ENCODE measurements at regions not wholly inside any gene's neighbourhood (a gene's known extent, or its start where the extent isn't known, plus 50 kb on each side); places are given as distances from the start of the nearest gene placed in this dataset.

DNA sequence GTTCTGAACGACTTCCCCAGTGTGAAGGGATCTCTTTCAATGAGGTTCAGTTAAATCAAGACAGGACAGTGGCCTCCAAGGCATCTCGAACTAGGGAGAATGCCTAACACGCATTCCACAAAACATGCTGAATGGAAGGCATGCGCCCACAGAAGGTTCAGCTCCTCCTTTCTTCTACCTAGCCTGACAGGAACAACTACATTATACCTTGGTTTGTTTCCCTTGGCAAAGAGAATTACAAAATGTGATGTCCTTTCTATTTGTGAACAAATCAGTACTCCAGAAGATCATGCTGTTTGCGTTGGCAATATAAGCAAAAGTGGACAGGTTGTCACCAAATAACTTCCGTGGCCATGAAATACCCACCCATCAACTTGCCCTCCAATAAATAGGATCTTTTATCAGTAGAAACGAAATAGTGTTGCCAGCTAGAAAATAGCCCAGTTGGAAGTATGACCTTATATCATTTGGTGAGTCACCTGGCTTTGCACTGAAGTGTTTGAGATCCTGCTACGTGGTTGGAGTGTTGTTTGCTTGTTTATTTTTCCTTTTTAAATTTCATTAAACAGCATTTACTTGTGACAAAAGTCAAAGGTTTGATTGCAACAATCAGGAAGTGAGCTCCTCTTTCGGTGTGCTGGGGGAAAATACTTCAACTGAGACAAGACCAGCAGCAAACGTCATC, 117.0 kb upstream of the FAM204A start:
- peak overlapping the region in 1 of 4 donors; percentile 23 for H3K4me3 ChIP-seq
- DNase-seq = no peak
- in situ Hi-C loops (cut with MboI; ENCODE audit: low pct_ligation_motif_present in 1 of 4, low pct_unique_long_range_greater_than_20kb in 1 of 4, low sequenced_read_pairs in 3 of 4) = loop anchor here in 2 of 4 donors (25.0 kb wide), 2 partner anchors 97 to 922 kb away; partner anchors contain the start of gene EMX2 (in 1 of the 2)
- H3K27me3 ChIP-seq = peaks cover 6% of the 10 kb centered on the region
- no peaks in the 10 kb centered on the region for H3K9me3 ChIP-seq
- intact Hi-C loops (cut with DNase I; ENCODE audit: low total_unique reads) = no loop called here
- no peaks in the 10 kb centered on the region for H3K36me3 ChIP-seq
- H3K27ac ChIP-seq = peak overlapping the region; percentile 6 to 59 (median 24)
- peaks cover 0 to 16% (median 11%) of the 10 kb centered on the region in 4 donors for H3K4me1 ChIP-seq
- 38 to 45% methylated on average over 10 of the region's 10 CpGs for WGBS, 2 donors (ENCODE audit: low coverage in 1 of 2)
- TF ChIP-seq POLR2AphosphoS5 (IDR thresholded peaks at IDR 0.05) (no peak), POLR2A (IDR thresholded peaks at IDR 0.05) (no peak), EP300 (IDR thresholded peaks at IDR 0.05; ENCODE audit: low read depth) (no peak)
- TF ChIP-seq, protein P1, sequence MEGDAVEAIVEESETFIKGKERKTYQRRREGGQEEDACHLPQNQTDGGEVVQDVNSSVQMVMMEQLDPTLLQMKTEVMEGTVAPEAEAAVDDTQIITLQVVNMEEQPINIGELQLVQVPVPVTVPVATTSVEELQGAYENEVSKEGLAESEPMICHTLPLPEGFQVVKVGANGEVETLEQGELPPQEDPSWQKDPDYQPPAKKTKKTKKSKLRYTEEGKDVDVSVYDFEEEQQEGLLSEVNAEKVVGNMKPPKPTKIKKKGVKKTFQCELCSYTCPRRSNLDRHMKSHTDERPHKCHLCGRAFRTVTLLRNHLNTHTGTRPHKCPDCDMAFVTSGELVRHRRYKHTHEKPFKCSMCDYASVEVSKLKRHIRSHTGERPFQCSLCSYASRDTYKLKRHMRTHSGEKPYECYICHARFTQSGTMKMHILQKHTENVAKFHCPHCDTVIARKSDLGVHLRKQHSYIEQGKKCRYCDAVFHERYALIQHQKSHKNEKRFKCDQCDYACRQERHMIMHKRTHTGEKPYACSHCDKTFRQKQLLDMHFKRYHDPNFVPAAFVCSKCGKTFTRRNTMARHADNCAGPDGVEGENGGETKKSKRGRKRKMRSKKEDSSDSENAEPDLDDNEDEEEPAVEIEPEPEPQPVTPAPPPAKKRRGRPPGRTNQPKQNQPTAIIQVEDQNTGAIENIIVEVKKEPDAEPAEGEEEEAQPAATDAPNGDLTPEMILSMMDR (IDR thresholded peaks at IDR 0.05) = no peak

DNA sequence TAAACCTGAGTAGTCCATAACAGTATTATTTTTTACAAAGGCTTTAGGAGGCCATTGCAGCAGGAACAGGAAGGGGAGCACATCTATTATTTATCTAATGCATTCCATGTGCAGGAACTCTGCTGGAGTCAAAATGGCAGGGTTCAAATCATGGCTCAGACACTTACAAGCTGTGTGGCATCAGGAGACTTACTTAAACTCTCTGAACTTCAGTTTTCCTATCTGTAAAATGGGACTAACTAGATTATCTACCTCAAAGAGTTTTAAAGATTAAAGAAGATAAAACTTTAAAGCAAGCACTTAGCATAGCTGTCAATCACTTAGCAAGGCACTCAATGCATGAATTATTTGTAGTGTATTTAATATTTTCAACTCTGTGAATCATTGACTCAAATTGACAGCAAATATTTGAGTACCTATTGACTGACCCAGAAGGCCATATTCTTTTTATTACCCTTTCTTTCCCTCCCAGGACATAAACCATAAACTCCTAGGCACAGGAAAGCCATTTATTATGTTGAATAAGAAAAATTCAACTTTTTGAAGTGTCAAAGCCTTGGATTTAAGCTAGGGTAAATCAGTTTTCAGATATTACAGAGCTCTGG, 115.8 kb upstream of the FAM204A start:
- Histone ChIP-seq H3K4me3 (no peak overlapping the region), H3K9me3 (no peaks in the 10 kb centered on the region), H3K27ac (peak overlapping the region in 2 of 4 donors; percentile 20 to 59), H3K36me3 (no peaks in the 10 kb centered on the region), H3K4me1 (peaks cover 0 to 16% (median 11%) of the 10 kb centered on the region in 4 donors), H3K27me3 (peaks cover 6% of the 10 kb centered on the region)
- DNase-seq = no peak
- no peak for TF ChIP-seq POLR2AphosphoS5 (IDR thresholded peaks at IDR 0.05)
- in situ Hi-C loops (cut with MboI; ENCODE audit: low pct_ligation_motif_present in 1 of 4, low pct_unique_long_range_greater_than_20kb in 1 of 4, low sequenced_read_pairs in 3 of 4) (loop anchor here in 2 of 4 donors (25.0 kb wide), 2 partner anchors 96 to 921 kb away; partner anchors contain the start of gene EMX2 (in 1 of the 2)), intact Hi-C loops (cut with DNase I; ENCODE audit: low total_unique reads) (no loop called here)

GRCh38 chr10:118455181-118455695, 113.1 kb upstream of the FAM204A start:
- intact Hi-C loops (cut with DNase I; ENCODE audit: low total_unique reads) = no loop called here
- TF ChIP-seq, protein P1 (IDR thresholded peaks at IDR 0.05) = no peak
- no peak for TF ChIP-seq POLR2AphosphoS5 (IDR thresholded peaks at IDR 0.05)
- TF ChIP-seq POLR2A (IDR thresholded peaks at IDR 0.05) = no peak
- no peak for TF ChIP-seq EP300 (IDR thresholded peaks at IDR 0.05; ENCODE audit: low read depth)
- 68 to 81% methylated on average over 3 to 6 of the region's 6 CpGs for WGBS, 2 donors (ENCODE audit: low coverage in 1 of 2)
- Histone ChIP-seq H3K9me3 (peaks cover 2 to 5% of the 10 kb centered on the region in 2 donors), H3K4me3 (no peak overlapping the region), H3K27ac (no peak overlapping the region), H3K4me1 (peaks cover 0 to 16% (median 11%) of the 10 kb centered on the region in 4 donors), H3K27me3 (peaks cover 12% of the 10 kb centered on the region), H3K36me3 (no peaks in the 10 kb centered on the region)
- DNase-seq = no peak
- in situ Hi-C loops (cut with MboI; ENCODE audit: low pct_ligation_motif_present in 1 of 4, low pct_unique_long_range_greater_than_20kb in 1 of 4, low sequenced_read_pairs in 3 of 4) = loop anchor here in 2 of 4 donors (25.0 kb wide), 2 partner anchors 93 to 918 kb away; partner anchors contain the start of gene EMX2 (in 1 of the 2)

DNA sequence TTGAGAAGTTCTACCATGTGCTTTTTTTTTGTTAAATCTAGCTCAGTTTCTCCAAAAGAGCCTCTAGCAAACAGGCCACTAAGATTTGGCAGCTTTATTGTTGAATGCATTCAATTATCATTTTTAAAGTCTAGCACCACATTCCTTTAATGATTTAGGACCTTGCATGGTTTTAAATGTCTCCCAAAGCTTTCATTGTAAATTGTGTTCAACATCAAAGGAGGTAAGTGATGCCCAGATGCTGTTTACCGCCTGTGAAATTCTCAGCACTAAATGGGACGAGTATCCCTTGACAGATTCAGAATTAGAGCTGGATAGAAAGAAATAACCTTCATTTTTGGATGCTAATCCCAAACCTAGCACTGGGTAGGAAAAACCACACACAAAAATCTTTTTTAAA, 112.1 kb upstream of the FAM204A start:
- H3K9me3 ChIP-seq = peaks cover 2 to 5% of the 10 kb centered on the region in 2 donors
- H3K4me1 ChIP-seq = peaks cover 0 to 13% (median 9%) of the 10 kb centered on the region in 4 donors
- H3K36me3 ChIP-seq = no peaks in the 10 kb centered on the region
- 51 to 93% methylated on average over 2 of the region's 2 CpGs for WGBS, 2 donors (ENCODE audit: low coverage in 1 of 2)
- peaks cover 16% of the 10 kb centered on the region for H3K27me3 ChIP-seq
- in situ Hi-C loops (cut with MboI; ENCODE audit: low pct_ligation_motif_present in 1 of 4, low pct_unique_long_range_greater_than_20kb in 1 of 4, low sequenced_read_pairs in 3 of 4) (loop anchor here in 2 of 4 donors (25.0 kb wide), 2 partner anchors 92 to 917 kb away; partner anchors contain the start of gene EMX2 (in 1 of the 2)), intact Hi-C loops (cut with DNase I; ENCODE audit: low total_unique reads) (no loop called here)
- H3K4me3 ChIP-seq = no peak overlapping the region
- H3K27ac ChIP-seq = no peak overlapping the region
- TF ChIP-seq POLR2A (IDR thresholded peaks at IDR 0.05) = no peak
- no peak for TF ChIP-seq POLR2AphosphoS5 (IDR thresholded peaks at IDR 0.05)
- TF ChIP-seq, protein P1 (IDR thresholded peaks at IDR 0.05) = no peak
- TF ChIP-seq EP300 (IDR thresholded peaks at IDR 0.05; ENCODE audit: low read depth) = no peak
- DNase-seq = no peak
